ENCODE measurements at regions not wholly inside any gene's neighbourhood (a gene's known extent, or its start where the extent isn't known, plus 50 kb on each side); places are given as distances from the start of the nearest gene placed in this dataset.

- TF ChIP-seq CTCF (IDR thresholded peaks at IDR 0.05; ENCODE audit: insufficient read depth, low read depth, low read length) (no peak), EZH2 (IDR thresholded peaks at IDR 0.05; ENCODE audit: insufficient read depth, low read length) (no peak)
Observed at GRCh38 chr16:86727131-86727530, 148.8 kb downstream of the FOXL1 start.

All from astrocyte (in vitro differentiated cells and primary cell).